Liver (tissue), 8 donors: ENCODE measurements at regions not wholly inside any gene's neighbourhood (a gene's known extent, or its start where the extent isn't known, plus 50 kb on each side); places are given as distances from the start of the nearest gene placed in this dataset.

Experiments
- DNase-seq: peaks from one replicate; pipeline ENCODE4 v3.0.0-alpha.2; 2017; ENCODE audit warnings: low spot score
- H3K27ac ChIP-seq, 2 donors: one replicate each; pipeline ENCODE4 v1.7.0; 2013; ENCODE audit warnings: inconsistent platforms in 2 of 2, low read length in 2 of 2, control low read depth in 1 of 2, low read depth in 1 of 2, mild to moderate bottlenecking in 1 of 2
- H3K27me3 ChIP-seq, 4 donors: one replicate each; pipeline versions ENCODE4 v1.6.1 to v1.7.0; 2013; ENCODE audit warnings: low read length in 3 of 4, inconsistent platforms in 1 of 4, mild to moderate bottlenecking in 1 of 4, moderate library complexity in 1 of 4; ENCODE audit not compliant: control insufficient read depth in 4 of 4, insufficient read depth in 4 of 4
- H3K36me3 ChIP-seq, 4 donors: one replicate each; pipeline versions ENCODE4 v1.6.1 to v1.7.0; 2013; ENCODE audit warnings: low read length in 3 of 4, mild to moderate bottlenecking in 3 of 4, low read depth in 1 of 4, moderate library complexity in 1 of 4; ENCODE audit not compliant: control insufficient read depth in 4 of 4, insufficient read depth in 3 of 4
- H3K4me1 ChIP-seq, 4 donors: one replicate each; pipeline versions ENCODE4 v1.6.1 to v1.7.0; 2013; ENCODE audit warnings: low read length in 3 of 4, mild to moderate bottlenecking in 3 of 4, moderate library complexity in 1 of 4; ENCODE audit not compliant: control insufficient read depth in 4 of 4, insufficient read depth in 4 of 4
- H3K4me3 ChIP-seq, 3 donors: one replicate each; pipeline versions ENCODE4 v1.6.1 to v1.7.0; 2013; ENCODE audit warnings: low read length in 3 of 3, control low read depth in 1 of 3, low read depth in 1 of 3, mild to moderate bottlenecking in 1 of 3
- H3K9ac ChIP-seq, 2 donors: one replicate each; pipeline ENCODE4 v1.7.0; 2013; ENCODE audit warnings: low read length in 2 of 2, mild to moderate bottlenecking in 2 of 2, moderate library complexity in 2 of 2, control low read depth in 1 of 2, low read depth in 1 of 2
- H3K9me3 ChIP-seq, 4 donors: one replicate each; pipeline versions ENCODE4 v1.6.1 to v1.7.0; 2013; ENCODE audit warnings: low read length in 3 of 4; ENCODE audit not compliant: control insufficient read depth in 4 of 4
- EGR1 ChIP-seq, 2 donors: IDR thresholded peaks; 2 replicates each; pipeline ENCODE4 v1.6.1; 2016 to 2018; ENCODE audit warnings: antibody characterized with exemption in 2 of 2, low read depth in 2 of 2
- FOXA1 ChIP-seq: IDR thresholded peaks from 2 replicates; pipeline ENCODE4 v1.6.1; 2016; ENCODE audit warnings: antibody characterized with exemption
- FOXA2 ChIP-seq: IDR thresholded peaks from 2 replicates; pipeline ENCODE4 v1.6.1; 2016; ENCODE audit warnings: antibody characterized with exemption
- GABPA ChIP-seq, 2 donors: IDR thresholded peaks in 1 of 2; conservative IDR thresholded peaks in 1 of 2; 2 replicates each; pipeline ENCODE4 v1.6.1; 2016; ENCODE audit warnings: antibody characterized with exemption in 2 of 2, mild to moderate bottlenecking in 1 of 2, moderate library complexity in 1 of 2
- HNF4A ChIP-seq, 2 donors: conservative IDR thresholded peaks; 2 replicates each; pipeline ENCODE4 v1.6.1; 2016; ENCODE audit warnings: antibody characterized with exemption in 2 of 2, mild to moderate bottlenecking in 2 of 2
- HNF4G ChIP-seq: IDR thresholded peaks from 2 replicates; pipeline ENCODE4 v1.6.1; 2016; ENCODE audit warnings: antibody characterized with exemption
- JUND ChIP-seq, 2 donors: IDR thresholded peaks; 2 replicates each; pipeline ENCODE4 v1.6.1; 2016; ENCODE audit warnings: antibody characterized with exemption in 2 of 2
- NR2F2 ChIP-seq: IDR thresholded peaks from 2 replicates; pipeline ENCODE4 v1.6.1; 2016; ENCODE audit warnings: antibody characterized with exemption
- RAD21 ChIP-seq, 2 donors: IDR thresholded peaks; 2 replicates each; pipeline ENCODE4 v1.6.1; 2016; ENCODE audit warnings: antibody characterized with exemption in 2 of 2, mild to moderate bottlenecking in 2 of 2
- RXRA ChIP-seq, 2 donors: IDR thresholded peaks; 2 replicates each; pipeline ENCODE4 v1.6.1; 2017 to 2018; ENCODE audit warnings: antibody characterized with exemption in 2 of 2, mild to moderate bottlenecking in 1 of 2
- SP1 ChIP-seq: IDR thresholded peaks from 2 replicates; pipeline ENCODE4 v1.6.1; 2018; ENCODE audit warnings: antibody characterized with exemption, mild to moderate bottlenecking
- TAF1 ChIP-seq: conservative IDR thresholded peaks from 2 replicates; pipeline ENCODE4 v1.6.1; 2016; ENCODE audit warnings: antibody characterized with exemption, mild to moderate bottlenecking
- YY1 ChIP-seq: IDR thresholded peaks from 2 replicates; pipeline ENCODE4 v1.6.1; 2016; ENCODE audit warnings: antibody characterized with exemption, mild to moderate bottlenecking
- WGBS: extraction: QIAGEN DNeasy Blood & Tissue Kit; methylation state at CpG from one replicate; pipeline ENCODE4 v1.1.7; 2013; 5-methylcytosine and 5-hydroxymethylcytosine counted together
- TF ChIP-seq, protein P1 (sequence below): fragments of 150-350 bp; IDR thresholded peaks from 2 replicates; pipeline ENCODE4 v1.5.1; 2017; ENCODE audit warnings: improper control_type of control experiment, low read depth, low read length; ENCODE audit not compliant: missing input control
- TF ChIP-seq, protein P2 (sequence below): IDR thresholded peaks from 2 replicates; pipeline ENCODE4 v1.6.1; 2016; ENCODE audit warnings: antibody characterized with exemption
- TF ChIP-seq, protein P3 (sequence below): IDR thresholded peaks from 2 replicates; pipeline ENCODE4 v1.6.1; 2016; ENCODE audit warnings: antibody characterized with exemption
- TF ChIP-seq, protein P4 (sequence below): IDR thresholded peaks from 2 replicates; pipeline ENCODE4 v1.6.1; 2016; ENCODE audit warnings: antibody characterized with exemption
- TF ChIP-seq, protein P5 (sequence below): IDR thresholded peaks from 2 replicates; pipeline ENCODE4 v1.6.1; 2016; ENCODE audit warnings: antibody characterized with exemption, mild to moderate bottlenecking
- donor health status: healthy.
- donor health status: healthy.
- donor health status: healthy.
- donor health status: healthy.
- donor health status: healthy.

DNA sequence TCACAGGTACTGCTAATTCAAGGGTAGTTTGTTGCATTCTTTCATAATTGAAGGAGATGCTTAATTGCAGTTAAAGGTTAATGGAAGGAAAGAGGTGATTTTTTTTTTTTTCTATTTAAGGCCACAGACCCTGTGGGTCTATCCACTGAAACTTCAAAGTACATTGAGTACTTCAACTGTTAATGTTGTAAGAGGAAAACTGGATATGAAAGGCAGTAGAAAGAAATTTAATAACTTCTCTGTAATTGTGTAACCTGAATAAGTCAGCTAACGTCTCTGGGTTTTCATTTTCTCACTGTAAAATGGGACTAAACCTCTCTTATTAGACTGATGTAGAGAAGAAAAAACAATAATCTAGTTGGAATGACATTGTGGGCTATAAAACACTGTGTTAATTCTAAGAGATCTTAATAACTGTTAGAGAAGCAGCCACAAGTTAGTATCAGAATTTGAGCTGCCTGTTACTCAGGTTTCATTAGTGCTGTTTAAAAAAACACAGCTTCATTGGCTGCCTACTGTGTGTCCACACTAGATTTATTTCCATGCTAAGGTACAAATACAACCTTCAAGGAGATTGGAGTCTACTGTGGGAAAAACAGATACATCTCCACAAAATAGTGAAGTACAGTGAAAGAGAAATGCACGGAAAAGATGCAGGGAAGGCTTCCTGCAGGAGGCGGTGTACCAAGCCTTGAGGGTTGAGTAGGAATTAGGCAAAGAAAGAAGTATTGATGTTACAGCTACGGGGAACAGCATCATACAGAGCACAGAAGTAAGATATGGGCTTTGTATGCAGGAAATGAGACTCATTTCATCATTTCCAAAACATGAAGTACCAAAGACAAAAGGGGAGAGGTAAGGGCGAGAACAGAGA is 483.6 kb downstream of the TAFA4 start:
- Histone ChIP-seq H3K27me3 (peaks cover 0 to 5% (median 0%) of the 10 kb centered on the region in 4 donors), H3K36me3 (no peaks in the 10 kb centered on the region), H3K4me1 (no peaks in the 10 kb centered on the region), H3K27ac (no peak overlapping the region), H3K9me3 (no peaks in the 10 kb centered on the region), H3K9ac (no peak overlapping the region), H3K4me3 (no peak overlapping the region)
- no peak for TF ChIP-seq FOXA1
- no peak for TF ChIP-seq JUND (IDR thresholded peaks at IDR 0.05)
- TF ChIP-seq HNF4A (conservative IDR thresholded peaks at IDR 0.05), result no peak
- no peak for TF ChIP-seq YY1
- TF ChIP-seq EGR1 (IDR thresholded peaks at IDR 0.05; ENCODE audit: low read depth in 2 of 2), result no peak
- no peak for TF ChIP-seq TAF1
- TF ChIP-seq, protein P1, sequence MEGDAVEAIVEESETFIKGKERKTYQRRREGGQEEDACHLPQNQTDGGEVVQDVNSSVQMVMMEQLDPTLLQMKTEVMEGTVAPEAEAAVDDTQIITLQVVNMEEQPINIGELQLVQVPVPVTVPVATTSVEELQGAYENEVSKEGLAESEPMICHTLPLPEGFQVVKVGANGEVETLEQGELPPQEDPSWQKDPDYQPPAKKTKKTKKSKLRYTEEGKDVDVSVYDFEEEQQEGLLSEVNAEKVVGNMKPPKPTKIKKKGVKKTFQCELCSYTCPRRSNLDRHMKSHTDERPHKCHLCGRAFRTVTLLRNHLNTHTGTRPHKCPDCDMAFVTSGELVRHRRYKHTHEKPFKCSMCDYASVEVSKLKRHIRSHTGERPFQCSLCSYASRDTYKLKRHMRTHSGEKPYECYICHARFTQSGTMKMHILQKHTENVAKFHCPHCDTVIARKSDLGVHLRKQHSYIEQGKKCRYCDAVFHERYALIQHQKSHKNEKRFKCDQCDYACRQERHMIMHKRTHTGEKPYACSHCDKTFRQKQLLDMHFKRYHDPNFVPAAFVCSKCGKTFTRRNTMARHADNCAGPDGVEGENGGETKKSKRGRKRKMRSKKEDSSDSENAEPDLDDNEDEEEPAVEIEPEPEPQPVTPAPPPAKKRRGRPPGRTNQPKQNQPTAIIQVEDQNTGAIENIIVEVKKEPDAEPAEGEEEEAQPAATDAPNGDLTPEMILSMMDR, result no peak
- TF ChIP-seq GABPA (IDR thresholded peaks at IDR 0.05 in 1 of 2, conservative IDR thresholded peaks at IDR 0.05 in 1 of 2), result no peak
- WGBS, result 74% methylated on average over 5 of the region's 5 CpGs
- no peak for DNase-seq

DNA sequence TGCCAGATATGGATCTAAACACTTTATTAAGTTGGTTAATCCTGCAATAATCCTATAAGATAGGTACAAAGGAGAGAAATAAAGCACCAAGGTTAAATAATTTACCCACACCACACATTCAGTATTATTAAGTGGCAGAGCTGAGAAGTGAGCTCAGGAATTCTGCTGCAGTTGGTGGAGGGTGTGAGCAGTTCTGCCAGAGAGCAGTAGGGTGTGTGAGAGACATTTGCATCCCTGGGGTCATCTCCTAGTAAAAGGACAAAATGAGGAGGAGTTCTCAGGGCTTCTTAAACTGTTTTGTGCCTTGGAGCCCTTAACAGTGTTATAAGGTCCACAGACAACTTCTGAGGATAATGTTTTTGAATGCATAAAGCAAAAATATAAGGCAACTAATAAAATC is 484.5 kb downstream of the TAFA4 start:
- Histone ChIP-seq H3K27ac (no peak overlapping the region), H3K27me3 (peaks cover 0 to 5% (median 2%) of the 10 kb centered on the region in 4 donors), H3K36me3 (no peaks in the 10 kb centered on the region), H3K4me1 (no peaks in the 10 kb centered on the region), H3K9ac (no peak overlapping the region), H3K4me3 (no peak overlapping the region), H3K9me3 (no peaks in the 10 kb centered on the region)
- TF ChIP-seq FOXA2 (no peak), GABPA (IDR thresholded peaks at IDR 0.05 in 1 of 2, conservative IDR thresholded peaks at IDR 0.05 in 1 of 2) (no peak), FOXA1 (no peak), HNF4A (conservative IDR thresholded peaks at IDR 0.05) (no peak), RXRA (IDR thresholded peaks at IDR 0.05) (no peak), SP1 (no peak), RAD21 (IDR thresholded peaks at IDR 0.05) (no peak), EGR1 (IDR thresholded peaks at IDR 0.05; ENCODE audit: low read depth in 2 of 2) (no peak), TAF1 (no peak), JUND (IDR thresholded peaks at IDR 0.05) (no peak), HNF4G (no peak), NR2F2 (no peak)
- TF ChIP-seq, protein P2, sequence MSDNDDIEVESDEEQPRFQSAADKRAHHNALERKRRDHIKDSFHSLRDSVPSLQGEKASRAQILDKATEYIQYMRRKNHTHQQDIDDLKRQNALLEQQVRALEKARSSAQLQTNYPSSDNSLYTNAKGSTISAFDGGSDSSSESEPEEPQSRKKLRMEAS, result no peak
- TF ChIP-seq, protein P1, result no peak
- TF ChIP-seq, protein P3, sequence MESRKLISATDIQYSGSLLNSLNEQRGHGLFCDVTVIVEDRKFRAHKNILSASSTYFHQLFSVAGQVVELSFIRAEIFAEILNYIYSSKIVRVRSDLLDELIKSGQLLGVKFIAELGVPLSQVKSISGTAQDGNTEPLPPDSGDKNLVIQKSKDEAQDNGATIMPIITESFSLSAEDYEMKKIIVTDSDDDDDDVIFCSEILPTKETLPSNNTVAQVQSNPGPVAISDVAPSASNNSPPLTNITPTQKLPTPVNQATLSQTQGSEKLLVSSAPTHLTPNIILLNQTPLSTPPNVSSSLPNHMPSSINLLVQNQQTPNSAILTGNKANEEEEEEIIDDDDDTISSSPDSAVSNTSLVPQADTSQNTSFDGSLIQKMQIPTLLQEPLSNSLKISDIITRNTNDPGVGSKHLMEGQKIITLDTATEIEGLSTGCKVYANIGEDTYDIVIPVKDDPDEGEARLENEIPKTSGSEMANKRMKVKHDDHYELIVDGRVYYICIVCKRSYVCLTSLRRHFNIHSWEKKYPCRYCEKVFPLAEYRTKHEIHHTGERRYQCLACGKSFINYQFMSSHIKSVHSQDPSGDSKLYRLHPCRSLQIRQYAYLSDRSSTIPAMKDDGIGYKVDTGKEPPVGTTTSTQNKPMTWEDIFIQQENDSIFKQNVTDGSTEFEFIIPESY, result no peak
- TF ChIP-seq, protein P4, sequence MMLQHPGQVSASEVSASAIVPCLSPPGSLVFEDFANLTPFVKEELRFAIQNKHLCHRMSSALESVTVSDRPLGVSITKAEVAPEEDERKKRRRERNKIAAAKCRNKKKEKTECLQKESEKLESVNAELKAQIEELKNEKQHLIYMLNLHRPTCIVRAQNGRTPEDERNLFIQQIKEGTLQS, result no peak
- TF ChIP-seq, protein P5, sequence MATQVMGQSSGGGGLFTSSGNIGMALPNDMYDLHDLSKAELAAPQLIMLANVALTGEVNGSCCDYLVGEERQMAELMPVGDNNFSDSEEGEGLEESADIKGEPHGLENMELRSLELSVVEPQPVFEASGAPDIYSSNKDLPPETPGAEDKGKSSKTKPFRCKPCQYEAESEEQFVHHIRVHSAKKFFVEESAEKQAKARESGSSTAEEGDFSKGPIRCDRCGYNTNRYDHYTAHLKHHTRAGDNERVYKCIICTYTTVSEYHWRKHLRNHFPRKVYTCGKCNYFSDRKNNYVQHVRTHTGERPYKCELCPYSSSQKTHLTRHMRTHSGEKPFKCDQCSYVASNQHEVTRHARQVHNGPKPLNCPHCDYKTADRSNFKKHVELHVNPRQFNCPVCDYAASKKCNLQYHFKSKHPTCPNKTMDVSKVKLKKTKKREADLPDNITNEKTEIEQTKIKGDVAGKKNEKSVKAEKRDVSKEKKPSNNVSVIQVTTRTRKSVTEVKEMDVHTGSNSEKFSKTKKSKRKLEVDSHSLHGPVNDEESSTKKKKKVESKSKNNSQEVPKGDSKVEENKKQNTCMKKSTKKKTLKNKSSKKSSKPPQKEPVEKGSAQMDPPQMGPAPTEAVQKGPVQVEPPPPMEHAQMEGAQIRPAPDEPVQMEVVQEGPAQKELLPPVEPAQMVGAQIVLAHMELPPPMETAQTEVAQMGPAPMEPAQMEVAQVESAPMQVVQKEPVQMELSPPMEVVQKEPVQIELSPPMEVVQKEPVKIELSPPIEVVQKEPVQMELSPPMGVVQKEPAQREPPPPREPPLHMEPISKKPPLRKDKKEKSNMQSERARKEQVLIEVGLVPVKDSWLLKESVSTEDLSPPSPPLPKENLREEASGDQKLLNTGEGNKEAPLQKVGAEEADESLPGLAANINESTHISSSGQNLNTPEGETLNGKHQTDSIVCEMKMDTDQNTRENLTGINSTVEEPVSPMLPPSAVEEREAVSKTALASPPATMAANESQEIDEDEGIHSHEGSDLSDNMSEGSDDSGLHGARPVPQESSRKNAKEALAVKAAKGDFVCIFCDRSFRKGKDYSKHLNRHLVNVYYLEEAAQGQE, result no peak
- no peak for DNase-seq
